ENCODE measurements at regions not wholly inside any gene's neighbourhood (a gene's known extent, or its start where the extent isn't known, plus 50 kb on each side); places are given as distances from the start of the nearest gene placed in this dataset.
"Not testable (repeated sequence)": the region's sequence is repeated elsewhere in the genome, so short reads cannot be mapped to it uniquely, and the experiment has no call there.

GRCh38 chr2:106292627-106293026 lies 98.5 kb upstream of the UXS1 start:
- no peak overlapping the region for H3K4me3 Mint-ChIP-seq (ENCODE audit: low read depth)
- no peaks in the 10 kb centered on the region for H3K36me3 Mint-ChIP-seq (ENCODE audit: insufficient read depth)
- H3K4me1 Mint-ChIP-seq (ENCODE audit: low read depth): no peaks in the 10 kb centered on the region
- TF ChIP-seq, protein P1, sequence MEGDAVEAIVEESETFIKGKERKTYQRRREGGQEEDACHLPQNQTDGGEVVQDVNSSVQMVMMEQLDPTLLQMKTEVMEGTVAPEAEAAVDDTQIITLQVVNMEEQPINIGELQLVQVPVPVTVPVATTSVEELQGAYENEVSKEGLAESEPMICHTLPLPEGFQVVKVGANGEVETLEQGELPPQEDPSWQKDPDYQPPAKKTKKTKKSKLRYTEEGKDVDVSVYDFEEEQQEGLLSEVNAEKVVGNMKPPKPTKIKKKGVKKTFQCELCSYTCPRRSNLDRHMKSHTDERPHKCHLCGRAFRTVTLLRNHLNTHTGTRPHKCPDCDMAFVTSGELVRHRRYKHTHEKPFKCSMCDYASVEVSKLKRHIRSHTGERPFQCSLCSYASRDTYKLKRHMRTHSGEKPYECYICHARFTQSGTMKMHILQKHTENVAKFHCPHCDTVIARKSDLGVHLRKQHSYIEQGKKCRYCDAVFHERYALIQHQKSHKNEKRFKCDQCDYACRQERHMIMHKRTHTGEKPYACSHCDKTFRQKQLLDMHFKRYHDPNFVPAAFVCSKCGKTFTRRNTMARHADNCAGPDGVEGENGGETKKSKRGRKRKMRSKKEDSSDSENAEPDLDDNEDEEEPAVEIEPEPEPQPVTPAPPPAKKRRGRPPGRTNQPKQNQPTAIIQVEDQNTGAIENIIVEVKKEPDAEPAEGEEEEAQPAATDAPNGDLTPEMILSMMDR (IDR thresholded peaks at IDR 0.05; ENCODE audit: unreplicated experiment): no peak
- no peaks in the 10 kb centered on the region for H3K9me3 Mint-ChIP-seq (ENCODE audit: low read depth)
- H3K27ac Mint-ChIP-seq: no peak overlapping the region
- no peak for DNase-seq (ENCODE audit: low spot score, unreplicated experiment)
- no peaks in the 10 kb centered on the region for H3K27me3 Mint-ChIP-seq

- H3K27me3 Mint-ChIP-seq: no peaks in the 10 kb centered on the region
- H3K4me1 Mint-ChIP-seq (ENCODE audit: low read depth): peaks cover 7% of the 10 kb centered on the region
Observed at GRCh38 chr2:106288873-106289272, 94.8 kb upstream of the UXS1 start.

GRCh38 chr2:106285237-106285829 lies 91.2 kb upstream of the UXS1 start:
- Mint-ChIP-seq H3K27ac (no peak overlapping the region), H3K4me3 (ENCODE audit: low read depth) (no peak overlapping the region), H3K36me3 (ENCODE audit: insufficient read depth) (no peaks in the 10 kb centered on the region), H3K4me1 (ENCODE audit: low read depth) (peaks cover 22% of the 10 kb centered on the region), H3K9me3 (ENCODE audit: low read depth) (no peaks in the 10 kb centered on the region), H3K27me3 (no peaks in the 10 kb centered on the region)
- DNase-seq (ENCODE audit: low spot score, unreplicated experiment): no peak
- TF ChIP-seq, protein P1 (IDR thresholded peaks at IDR 0.05; ENCODE audit: unreplicated experiment): no peak

More at GRCh38 chr2:106288873-106289272, 94.8 kb upstream of the UXS1 start:
- no peak overlapping the region for H3K4me3 Mint-ChIP-seq (ENCODE audit: low read depth)
- no peaks in the 10 kb centered on the region for H3K36me3 Mint-ChIP-seq (ENCODE audit: insufficient read depth)
- no peaks in the 10 kb centered on the region for H3K9me3 Mint-ChIP-seq (ENCODE audit: low read depth)
- no peak overlapping the region for H3K27ac Mint-ChIP-seq
- no peak for DNase-seq (ENCODE audit: low spot score, unreplicated experiment)
- TF ChIP-seq, protein P1 (IDR thresholded peaks at IDR 0.05; ENCODE audit: unreplicated experiment): no peak

GRCh38 chr2:106284691-106285202 lies 90.6 kb upstream of the UXS1 start:
- Mint-ChIP-seq H3K27me3 (no peaks in the 10 kb centered on the region), H3K36me3 (ENCODE audit: insufficient read depth) (no peaks in the 10 kb centered on the region), H3K4me3 (ENCODE audit: low read depth) (no peak overlapping the region), H3K4me1 (ENCODE audit: low read depth) (peaks cover 26% of the 10 kb centered on the region), H3K9me3 (ENCODE audit: low read depth) (no peaks in the 10 kb centered on the region), H3K27ac (no peak overlapping the region)
- no peak for DNase-seq (ENCODE audit: low spot score, unreplicated experiment)
- TF ChIP-seq, protein P1 (IDR thresholded peaks at IDR 0.05; ENCODE audit: unreplicated experiment): no peak

DNA sequence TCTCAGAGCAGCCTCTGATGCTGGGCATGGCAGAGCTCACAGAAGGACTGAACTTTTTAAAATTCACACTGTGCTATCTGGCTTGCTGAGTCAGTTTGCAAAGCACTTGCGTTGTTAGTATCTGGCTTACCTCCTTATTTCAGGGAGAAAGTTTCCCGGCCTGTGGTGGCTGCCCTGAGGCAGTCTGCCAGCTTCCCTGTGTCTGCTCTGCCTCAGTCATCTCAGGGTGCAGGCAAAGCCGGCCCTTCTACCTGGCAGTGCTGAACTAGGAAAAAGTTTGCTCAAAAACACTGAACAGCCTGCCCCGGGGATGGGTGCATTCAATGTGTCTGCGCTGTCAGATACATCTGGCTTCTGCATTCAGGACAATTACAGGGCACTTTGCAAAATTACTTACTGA lies 90.2 kb upstream of the UXS1 start:
- Mint-ChIP-seq H3K27me3 (no peaks in the 10 kb centered on the region), H3K27ac (peak overlapping the region; percentile 74), H3K4me3 (ENCODE audit: low read depth) (no peak overlapping the region), H3K36me3 (ENCODE audit: insufficient read depth) (no peaks in the 10 kb centered on the region), H3K4me1 (ENCODE audit: low read depth) (peaks cover 27% of the 10 kb centered on the region), H3K9me3 (ENCODE audit: low read depth) (no peaks in the 10 kb centered on the region)
- no peak for DNase-seq (ENCODE audit: low spot score, unreplicated experiment)
- TF ChIP-seq, protein P1 (IDR thresholded peaks at IDR 0.05; ENCODE audit: unreplicated experiment): no peak

DNA sequence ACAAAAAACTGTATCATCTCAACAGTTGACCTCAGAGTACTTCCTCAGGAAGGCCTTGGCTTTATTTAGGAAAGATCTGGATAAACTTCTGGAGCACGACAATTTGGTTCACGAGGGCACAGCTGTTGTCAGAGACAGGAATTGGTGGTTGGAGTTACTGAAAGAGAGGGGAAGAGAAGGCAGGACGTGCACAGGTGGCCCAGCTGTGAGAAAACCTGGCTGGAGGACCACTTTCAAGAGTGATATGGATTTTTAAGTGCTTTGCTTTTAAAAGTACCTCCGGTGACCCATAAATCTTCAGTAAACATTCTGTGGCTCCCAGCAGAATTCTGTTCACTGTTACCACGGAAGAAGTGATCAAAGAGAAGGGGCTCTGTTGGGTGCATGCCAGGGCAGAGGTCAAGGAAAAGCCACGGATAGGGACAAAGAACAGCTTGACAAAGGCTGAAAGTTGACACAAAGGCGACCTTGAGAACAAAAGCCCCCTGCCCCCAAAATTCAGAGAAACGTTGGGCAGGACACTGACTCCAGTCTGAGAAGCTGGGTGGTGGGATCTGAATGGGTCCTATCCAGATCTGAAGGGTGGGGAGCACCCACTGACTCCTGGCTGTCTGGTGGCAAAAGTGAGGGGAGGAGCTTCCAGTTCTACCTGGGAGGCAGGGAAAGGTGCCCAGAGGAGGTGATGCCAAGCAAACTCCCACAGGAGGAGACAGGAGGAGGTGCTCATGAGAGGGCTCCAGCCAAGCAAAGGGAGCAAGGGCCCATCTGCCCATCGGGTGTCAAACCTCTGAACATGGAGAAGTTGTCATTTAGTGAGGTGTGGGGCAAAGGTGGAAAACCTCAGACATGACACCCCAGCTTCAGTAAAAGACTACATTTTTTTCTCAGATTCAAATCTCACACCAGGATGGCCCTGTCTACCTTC lies 89.4 kb upstream of the UXS1 start:
- Mint-ChIP-seq H3K4me1 (ENCODE audit: low read depth) (peaks cover 27% of the 10 kb centered on the region), H3K27ac (peak overlapping the region; percentile 67)
- not testable (repeated sequence) for H3K4me3 Mint-ChIP-seq (ENCODE audit: low read depth); H3K27me3 Mint-ChIP-seq; H3K9me3 Mint-ChIP-seq (ENCODE audit: low read depth); H3K36me3 Mint-ChIP-seq (ENCODE audit: insufficient read depth); DNase-seq (ENCODE audit: low spot score, unreplicated experiment)
